HG03520 (cell line): ENCODE measurements at regions not wholly inside any gene's neighbourhood (a gene's known extent, or its start where the extent isn't known, plus 50 kb on each side); places are given as distances from the start of the nearest gene placed in this dataset.

Source experiments
- ATAC-seq: cut with Tn5 transposase; IDR thresholded peaks from one replicate; pipeline ENCODE4 v1.9.1; 2021; ENCODE audit warnings: mild to moderate bottlenecking, moderate library complexity; ENCODE audit not compliant: unreplicated experiment

- no peak for ATAC-seq
Measured at GRCh38 chr1:244339073-244339692, 112.5 kb downstream of the ADSS2 start.

GRCh38 chr1:244339776-244340175, 111.9 kb downstream of the ADSS2 start:
- ATAC-seq: no peak

- ATAC-seq: no peak
Measured at GRCh38 chr1:244340396-244340795, 111.3 kb downstream of the ADSS2 start.

- no peak for ATAC-seq
Measured at GRCh38 chr1:244341455-244342450, 110.0 kb downstream of the ADSS2 start.

GRCh38 chr1:244344001-244344400, 107.7 kb downstream of the ADSS2 start:
- ATAC-seq: no peak

GRCh38 chr1:244346972-244347618, 104.6 kb downstream of the ADSS2 start:
- ATAC-seq: no peak

GRCh38 chr1:244347942-244348341, 103.8 kb downstream of the ADSS2 start:
- ATAC-seq: no peak

GRCh38 chr1:244349103-244349531, 102.6 kb downstream of the ADSS2 start:
- no peak for ATAC-seq

GRCh38 chr1:244349581-244350001, 102.1 kb downstream of the ADSS2 start:
- no peak for ATAC-seq

GRCh38 chr1:244350027-244350426, 101.7 kb downstream of the ADSS2 start:
- peak; percentile 65 for ATAC-seq

- no peak for ATAC-seq
Measured at GRCh38 chr1:244352156-244352830, 99.4 kb downstream of the ADSS2 start.

GRCh38 chr1:244353551-244354091, 98.1 kb downstream of the ADSS2 start:
- peak; percentile 78 for ATAC-seq

- no peak for ATAC-seq
Measured at GRCh38 chr1:244354810-244355278, 96.9 kb downstream of the ADSS2 start.

GRCh38 chr1:244356376-244356775, 95.3 kb downstream of the ADSS2 start:
- no peak for ATAC-seq
